Ovary (tissue), 3 donors: ENCODE measurements at regions not wholly inside any gene's neighbourhood (a gene's known extent, or its start where the extent isn't known, plus 50 kb on each side); places are given as distances from the start of the nearest gene placed in this dataset.

Experiments
- CTCF ChIP-seq, 3 donors: fragments of 450-650 bp in 2 of 3; fragments of 200-600 bp in 1 of 3; IDR thresholded peaks; one replicate each; pipeline versions ENCODE4 v1.5.1 to v1.8.0; 2016 to 2022; ENCODE audit warnings: antibody characterized with exemption in 3 of 3, mild to moderate bottlenecking in 1 of 3
- POLR2A ChIP-seq: fragments of 450-650 bp; IDR thresholded peaks from one replicate; pipeline ENCODE4 v1.6.1; 2017; ENCODE audit warnings: antibody characterized with exemption, mild to moderate bottlenecking, moderate library complexity
- donor health status: DM: no; HTN: no; CAD: no.

- no peak for TF ChIP-seq CTCF (IDR thresholded peaks at IDR 0.05)
- TF ChIP-seq POLR2A = no peak
Measured at GRCh38 chr7:85356916-85357315, 170.1 kb upstream of the SEMA3D start.
